ENCODE measurements at regions not wholly inside any gene's neighbourhood (a gene's known extent, or its start where the extent isn't known, plus 50 kb on each side); places are given as distances from the start of the nearest gene placed in this dataset.

- TF ChIP-seq ZNF878 (CRISPR knock-in tag; IDR thresholded peaks at IDR 0.05) (no peak), ERF (CRISPR knock-in tag; IDR thresholded peaks at IDR 0.05) (no peak), ZNF713 (CRISPR knock-in tag; IDR thresholded peaks at IDR 0.05) (no peak), SRSF4 (IDR thresholded peaks at IDR 0.05; ENCODE audit: low read depth, low read length, poor library complexity, severe bottlenecking) (no peak), NCOA1 (CRISPR knock-in tag; IDR thresholded peaks at IDR 0.05) (no peak), ZNF24 (IDR thresholded peaks at IDR 0.05) (no peak), ZNF547 (CRISPR knock-in tag; IDR thresholded peaks at IDR 0.05) (no peak), BORCS8-MEF2B (CRISPR knock-in tag; IDR thresholded peaks at IDR 0.05) (0 out of 2 replicates have a peak, but pooled peaks have one; percentile 13), RELA (CRISPR knock-in tag; IDR thresholded peaks at IDR 0.05) (no peak), CBX1 (IDR thresholded peaks at IDR 0.05; ENCODE audit: low read depth) (no peak), ESRRA (CRISPR knock-in tag; IDR thresholded peaks at IDR 0.05; ENCODE audit: low read depth) (no peak), PAWR (CRISPR knock-in tag; IDR thresholded peaks at IDR 0.05; ENCODE audit: borderline replicate concordance) (no peak), ELK4 (CRISPR knock-in tag; IDR thresholded peaks at IDR 0.05; ENCODE audit: borderline replicate concordance) (no peak), ZNF414 (CRISPR knock-in tag; IDR thresholded peaks at IDR 0.05) (no peak), ZNF230 (CRISPR knock-in tag; IDR thresholded peaks at IDR 0.05) (0 out of 2 replicates have a peak, but pooled peaks have one; percentile 21), ZEB1 (IDR thresholded peaks at IDR 0.05; ENCODE audit: insufficient replicate concordance, low read depth) (no peak), ZNF569 (CRISPR knock-in tag; IDR thresholded peaks at IDR 0.05; ENCODE audit: borderline replicate concordance) (no peak), THYN1 (CRISPR knock-in tag; IDR thresholded peaks at IDR 0.05; ENCODE audit: borderline replicate concordance, low read depth) (no peak), ZNF770 (CRISPR knock-in tag; IDR thresholded peaks at IDR 0.05) (no peak)
- TF ChIP-seq, protein P1, sequence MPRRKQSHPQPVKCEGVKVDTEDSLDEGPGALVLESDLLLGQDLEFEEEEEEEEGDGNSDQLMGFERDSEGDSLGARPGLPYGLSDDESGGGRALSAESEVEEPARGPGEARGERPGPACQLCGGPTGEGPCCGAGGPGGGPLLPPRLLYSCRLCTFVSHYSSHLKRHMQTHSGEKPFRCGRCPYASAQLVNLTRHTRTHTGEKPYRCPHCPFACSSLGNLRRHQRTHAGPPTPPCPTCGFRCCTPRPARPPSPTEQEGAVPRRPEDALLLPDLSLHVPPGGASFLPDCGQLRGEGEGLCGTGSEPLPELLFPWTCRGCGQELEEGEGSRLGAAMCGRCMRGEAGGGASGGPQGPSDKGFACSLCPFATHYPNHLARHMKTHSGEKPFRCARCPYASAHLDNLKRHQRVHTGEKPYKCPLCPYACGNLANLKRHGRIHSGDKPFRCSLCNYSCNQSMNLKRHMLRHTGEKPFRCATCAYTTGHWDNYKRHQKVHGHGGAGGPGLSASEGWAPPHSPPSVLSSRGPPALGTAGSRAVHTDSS (CRISPR knock-in tag; conservative IDR thresholded peaks at IDR 0.05): no peak
- TF ChIP-seq, protein P2, sequence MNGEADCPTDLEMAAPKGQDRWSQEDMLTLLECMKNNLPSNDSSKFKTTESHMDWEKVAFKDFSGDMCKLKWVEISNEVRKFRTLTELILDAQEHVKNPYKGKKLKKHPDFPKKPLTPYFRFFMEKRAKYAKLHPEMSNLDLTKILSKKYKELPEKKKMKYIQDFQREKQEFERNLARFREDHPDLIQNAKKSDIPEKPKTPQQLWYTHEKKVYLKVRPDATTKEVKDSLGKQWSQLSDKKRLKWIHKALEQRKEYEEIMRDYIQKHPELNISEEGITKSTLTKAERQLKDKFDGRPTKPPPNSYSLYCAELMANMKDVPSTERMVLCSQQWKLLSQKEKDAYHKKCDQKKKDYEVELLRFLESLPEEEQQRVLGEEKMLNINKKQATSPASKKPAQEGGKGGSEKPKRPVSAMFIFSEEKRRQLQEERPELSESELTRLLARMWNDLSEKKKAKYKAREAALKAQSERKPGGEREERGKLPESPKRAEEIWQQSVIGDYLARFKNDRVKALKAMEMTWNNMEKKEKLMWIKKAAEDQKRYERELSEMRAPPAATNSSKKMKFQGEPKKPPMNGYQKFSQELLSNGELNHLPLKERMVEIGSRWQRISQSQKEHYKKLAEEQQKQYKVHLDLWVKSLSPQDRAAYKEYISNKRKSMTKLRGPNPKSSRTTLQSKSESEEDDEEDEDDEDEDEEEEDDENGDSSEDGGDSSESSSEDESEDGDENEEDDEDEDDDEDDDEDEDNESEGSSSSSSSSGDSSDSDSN (CRISPR knock-in tag; IDR thresholded peaks at IDR 0.05): peak; percentile 27; the same call in 1 of the 2 replicates
Measured at GRCh38 chr15:39172380-39173281, 408.2 kb upstream of the THBS1 start (continued).
